SK-N-SH (cell line): ENCODE measurements at regions not wholly inside any gene's neighbourhood (a gene's known extent, or its start where the extent isn't known, plus 50 kb on each side); places are given as distances from the start of the nearest gene placed in this dataset.

Experiments
- CTCF ChIA-PET: fragments of 300-600, 350-600 bp; formaldehyde crosslinking; extraction: SDS; loops from one replicate; lab custom pipeline; 2021; lab: Yijun Ruan, JAX
- POLR2A ChIA-PET: fragments of 350-600 bp; sonication (Branson Sonifier 250); formaldehyde crosslinking; extraction: SDS; loops from one replicate; lab custom pipeline; 2020; ENCODE audit warnings: antibody characterized with exemption, inconsistent platforms; lab: Yijun Ruan, JAX
- DNase-seq: peaks from one replicate; pipeline ENCODE4 v3.0.0; 2012
- H2AFZ ChIP-seq: fragments of 200-600 bp; sonication (generic); 2 replicates; pipeline ENCODE4 v1.8.1; 2016; ENCODE audit warnings: antibody characterized with exemption, mild to moderate bottlenecking, low read depth
- H3F3A ChIP-seq: fragments of 200-600 bp; sonication (generic); replicated peaks from 2 replicates; pipeline ENCODE3; 2016; ENCODE audit warnings: antibody characterized with exemption, mild to moderate bottlenecking; ENCODE audit not compliant: insufficient read depth
- H3K27ac ChIP-seq, 2 experiments: fragments of 200-500 bp in 1 of 2; fragments of 200-600 bp in 1 of 2; sonication (Bioruptor generic) in 1 of 2; sonication (generic), shearing (Covaris generic) in 1 of 2; 2 replicates each; pipeline versions ENCODE4 v1.5.1 to v1.6.1; 2014 to 2016; ENCODE audit warnings: low read depth in 2 of 2, inconsistent platforms in 1 of 2, low read length in 1 of 2, mild to moderate bottlenecking in 1 of 2, mixed read lengths in 1 of 2
- H3K27me3 ChIP-seq: fragments of 200-600 bp; sonication (generic), shearing (Covaris generic); 2 replicates; pipeline ENCODE4 v1.6.1; 2016; ENCODE audit warnings: mixed run types; ENCODE audit not compliant: insufficient read depth
- H3K36me3 ChIP-seq, 2 experiments: fragments of 200-500 bp in 1 of 2; fragments of 200-600 bp in 1 of 2; sonication (Bioruptor generic) in 1 of 2; sonication (generic) in 1 of 2; replicated peaks in 1 of 2; 2 replicates each; pipeline versions ENCODE3 to v1.5.1; 2014 to 2016; ENCODE audit warnings: low read length in 1 of 2, mild to moderate bottlenecking in 1 of 2; ENCODE audit not compliant: insufficient read depth in 2 of 2, control insufficient read depth in 1 of 2
- H3K4me1 ChIP-seq, 2 experiments: fragments of 200-500 bp in 1 of 2; fragments of 200-600 bp in 1 of 2; sonication (Bioruptor generic) in 1 of 2; sonication (generic), shearing (Covaris generic) in 1 of 2; 2 replicates each; pipeline versions ENCODE4 v1.5.1 to v1.6.1; 2014 to 2016; ENCODE audit warnings: low read depth in 1 of 2, low read length in 1 of 2, mixed run types in 1 of 2; ENCODE audit not compliant: insufficient read depth in 2 of 2, control insufficient read depth in 1 of 2
- H3K4me2 ChIP-seq: fragments of 200-600 bp; sonication (generic), shearing (Covaris generic); 2 replicates; pipeline ENCODE4 v1.6.1; 2017; ENCODE audit warnings: mixed run types
- H3K4me3 ChIP-seq, 2 experiments: fragments of 200-500 bp in 1 of 2; fragments of 200-600 bp in 1 of 2; sonication (Bioruptor generic) in 1 of 2; sonication (generic), shearing (Covaris generic) in 1 of 2; 2 replicates each; pipeline versions ENCODE4 v1.5.1 to v1.8.1; 2014 to 2016; ENCODE audit warnings: low read depth in 2 of 2, inconsistent platforms in 1 of 2, low read length in 1 of 2, mild to moderate bottlenecking in 1 of 2, mixed read lengths in 1 of 2, moderate library complexity in 1 of 2
- H3K79me2 ChIP-seq: fragments of 200-600 bp; sonication (generic); 2 replicates; pipeline ENCODE4 v1.8.1; 2017; ENCODE audit warnings: mild to moderate bottlenecking; ENCODE audit not compliant: insufficient read depth
- H3K9ac ChIP-seq: fragments of 200-600 bp; sonication (generic); 2 replicates; pipeline ENCODE4 v1.6.1; 2017; ENCODE audit warnings: mixed run types
- H3K9me2 ChIP-seq: fragments of 200-600 bp; sonication (generic); 2 replicates; pipeline ENCODE4 v1.6.1; 2017; ENCODE audit warnings: mixed run types
- H3K9me3 ChIP-seq: fragments of 200-600 bp; sonication (generic); 2 replicates; pipeline ENCODE4 v1.6.1; 2017; ENCODE audit warnings: mixed run types, mild to moderate bottlenecking, moderate library complexity
- H4K20me1 ChIP-seq: fragments of 200-600 bp; sonication (generic); 2 replicates; pipeline ENCODE4 v1.6.1; 2017; ENCODE audit warnings: mild to moderate bottlenecking, mixed run types; ENCODE audit not compliant: insufficient read depth
- CHD2 ChIP-seq: fragments of 150-350 bp; IDR thresholded peaks from 2 replicates; pipeline ENCODE4 v1.6.1; 2018; ENCODE audit warnings: low read length; ENCODE audit not compliant: partially characterized antibody
- CTCF ChIP-seq: fragments of 200-600 bp; sonication (generic); IDR thresholded peaks from 2 replicates; pipeline ENCODE4 v1.6.1; 2017; ENCODE audit warnings: antibody characterized with exemption, mild to moderate bottlenecking, moderate library complexity
- ELF1 ChIP-seq: IDR thresholded peaks from 2 replicates; pipeline ENCODE4 v1.4.0; 2012
- EP300 ChIP-seq, 2 experiments: IDR thresholded peaks; 2 replicates each; pipeline versions ENCODE4 v1.4.0 to v1.6.1; 2012; ENCODE audit warnings: borderline replicate concordance in 1 of 2, low read depth in 1 of 2, low read length in 1 of 2
- FOXJ3 ChIP-seq: sonication (generic); formaldehyde crosslinking; IDR thresholded peaks from 2 replicates; pipeline ENCODE4 v1.5.1; 2020; ENCODE audit warnings: mild to moderate bottlenecking, missing genetic modification reagents
- FOXM1 ChIP-seq: IDR thresholded peaks from 2 replicates; pipeline ENCODE4 v1.4.0; 2012; ENCODE audit warnings: low read depth, mild to moderate bottlenecking
- GABPA ChIP-seq: IDR thresholded peaks from 2 replicates; pipeline ENCODE4 v1.4.0; 2012; ENCODE audit warnings: low read depth, mild to moderate bottlenecking
- GATA2 ChIP-seq: sonication (generic); formaldehyde crosslinking; IDR thresholded peaks from 2 replicates; pipeline ENCODE4 v1.5.0; 2020; ENCODE audit warnings: mild to moderate bottlenecking, missing genetic modification reagents
- MXI1 ChIP-seq: IDR thresholded peaks from 2 replicates; pipeline ENCODE4 v1.6.1; 2012; ENCODE audit warnings: mild to moderate bottlenecking, low read depth, low read length, improper control_type of control experiment
- REST ChIP-seq: IDR thresholded peaks from 2 replicates; pipeline ENCODE4 v1.6.1; 2012; ENCODE audit warnings: mild to moderate bottlenecking, low read depth, low read length, moderate library complexity
- RFX5 ChIP-seq: IDR thresholded peaks from 2 replicates; pipeline ENCODE4 v1.6.1; 2012; ENCODE audit warnings: mild to moderate bottlenecking, improper control_type of control experiment, low read length
- RXRA ChIP-seq: IDR thresholded peaks from 2 replicates; pipeline ENCODE4 v1.4.0; 2012; ENCODE audit warnings: low read depth, mild to moderate bottlenecking, borderline replicate concordance
- SMC3 ChIP-seq: IDR thresholded peaks from 2 replicates; pipeline ENCODE4 v1.6.1; 2012; ENCODE audit warnings: low read depth, low read length, improper control_type of control experiment
- TCF12 ChIP-seq: IDR thresholded peaks from 2 replicates; pipeline ENCODE4 v1.4.0; 2012
- TEAD4 ChIP-seq: IDR thresholded peaks from 2 replicates; pipeline ENCODE4 v1.4.0; 2012; ENCODE audit warnings: mild to moderate bottlenecking, borderline replicate concordance; ENCODE audit not compliant: insufficient read depth
- YY1 ChIP-seq: IDR thresholded peaks from 2 replicates; pipeline ENCODE4 v1.4.0; 2012; ENCODE audit warnings: low read depth, mild to moderate bottlenecking
- WGBS: methylation state at CpG from one replicate; pipeline ENCODE4 v1.1.6; 2017; ENCODE audit warnings: low lambda C conversion rate; 5-methylcytosine and 5-hydroxymethylcytosine counted together
- TF ChIP-seq, protein P1 (sequence below): fragments of 150-350 bp; IDR thresholded peaks from 2 replicates; pipeline ENCODE4 v1.6.1; 2016; ENCODE audit warnings: mild to moderate bottlenecking, low read depth, low read length
- TF ChIP-seq, protein P2 (sequence below): fragments of 150-350 bp; IDR thresholded peaks from 2 replicates; pipeline ENCODE4 v1.6.1; 2017; ENCODE audit warnings: antibody characterized with exemption, low read length, low read depth, borderline replicate concordance
- TF ChIP-seq, protein P3 (sequence below): IDR thresholded peaks from 2 replicates; pipeline ENCODE4 v1.4.0; 2012; ENCODE audit warnings: low read depth

- ChIA-PET CTCF (interaction anchor here (13.8 to 14.9 kb wide), 2 partner anchors 67 to 81 kb away, joined by 153 to 170 read pairs; no protein-coding TSS in a partner anchor), POLR2A (no interaction called here)
Measured at GRCh38 chr15:45784656-45785055, 149.8 kb downstream of the SQOR start.

More at GRCh38 chr15:45784656-45785055, 149.8 kb downstream of the SQOR start:
- Histone ChIP-seq H3K4me3 (no peak overlapping the region), H2AFZ (no peak overlapping the region), H3K36me3 (no peaks in the 10 kb centered on the region), H3K27ac (no peak overlapping the region), H3K9me2 (no peaks in the 10 kb centered on the region), H3K9ac (no peak overlapping the region), H4K20me1 (no peaks in the 10 kb centered on the region), H3K79me2 (no peaks in the 10 kb centered on the region), H3K4me2 (no peak overlapping the region), H3K4me1 (no peaks in the 10 kb centered on the region; a peak in 2 of 4 replicates), H3K9me3 (no peaks in the 10 kb centered on the region), H3K27me3 (no peaks in the 10 kb centered on the region), H3F3A (no peaks in the 10 kb centered on the region)
- DNase-seq: no peak
- 28% methylated on average over 2 of the region's 2 CpGs for WGBS
- TF ChIP-seq, protein P1, sequence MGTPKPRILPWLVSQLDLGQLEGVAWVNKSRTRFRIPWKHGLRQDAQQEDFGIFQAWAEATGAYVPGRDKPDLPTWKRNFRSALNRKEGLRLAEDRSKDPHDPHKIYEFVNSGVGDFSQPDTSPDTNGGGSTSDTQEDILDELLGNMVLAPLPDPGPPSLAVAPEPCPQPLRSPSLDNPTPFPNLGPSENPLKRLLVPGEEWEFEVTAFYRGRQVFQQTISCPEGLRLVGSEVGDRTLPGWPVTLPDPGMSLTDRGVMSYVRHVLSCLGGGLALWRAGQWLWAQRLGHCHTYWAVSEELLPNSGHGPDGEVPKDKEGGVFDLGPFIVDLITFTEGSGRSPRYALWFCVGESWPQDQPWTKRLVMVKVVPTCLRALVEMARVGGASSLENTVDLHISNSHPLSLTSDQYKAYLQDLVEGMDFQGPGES: no peak
- no peak for TF ChIP-seq RXRA
- no peak for TF ChIP-seq YY1
- TF ChIP-seq CTCF: no peak
- TF ChIP-seq EP300 (IDR thresholded peaks at IDR 0.05; ENCODE audit: borderline replicate concordance in 1 of 2, low read depth in 1 of 2, low read length in 1 of 2): no peak
- no peak for TF ChIP-seq MXI1
- no peak for TF ChIP-seq FOXM1
- no peak for TF ChIP-seq GABPA
- no peak for TF ChIP-seq FOXJ3 (CRISPR knock-in tag)
- no peak for TF ChIP-seq REST
- TF ChIP-seq TEAD4: no peak
- no peak for TF ChIP-seq ELF1
- no peak for TF ChIP-seq CHD2
- TF ChIP-seq SMC3: no peak
- no peak for TF ChIP-seq TCF12
- TF ChIP-seq GATA2 (CRISPR knock-in tag): no peak
- TF ChIP-seq, protein P2, sequence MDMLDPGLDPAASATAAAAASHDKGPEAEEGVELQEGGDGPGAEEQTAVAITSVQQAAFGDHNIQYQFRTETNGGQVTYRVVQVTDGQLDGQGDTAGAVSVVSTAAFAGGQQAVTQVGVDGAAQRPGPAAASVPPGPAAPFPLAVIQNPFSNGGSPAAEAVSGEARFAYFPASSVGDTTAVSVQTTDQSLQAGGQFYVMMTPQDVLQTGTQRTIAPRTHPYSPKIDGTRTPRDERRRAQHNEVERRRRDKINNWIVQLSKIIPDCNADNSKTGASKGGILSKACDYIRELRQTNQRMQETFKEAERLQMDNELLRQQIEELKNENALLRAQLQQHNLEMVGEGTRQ: no peak
- TF ChIP-seq, protein P3, sequence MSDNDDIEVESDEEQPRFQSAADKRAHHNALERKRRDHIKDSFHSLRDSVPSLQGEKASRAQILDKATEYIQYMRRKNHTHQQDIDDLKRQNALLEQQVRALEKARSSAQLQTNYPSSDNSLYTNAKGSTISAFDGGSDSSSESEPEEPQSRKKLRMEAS: no peak
- TF ChIP-seq RFX5: no peak
